H9 (cell line): ENCODE measurements at regions not wholly inside any gene's neighbourhood (a gene's known extent, or its start where the extent isn't known, plus 50 kb on each side); places are given as distances from the start of the nearest gene placed in this dataset.

Experiments
- DNase-seq: peaks from one replicate; pipeline ENCODE4 v3.0.0-alpha.2; 2017
- H2AFZ ChIP-seq: one replicate; pipeline ENCODE4 v1.6.1; 2013; ENCODE audit warnings: mild to moderate bottlenecking, low read length, control low read depth, moderate library complexity
- H2AK5ac ChIP-seq: 2 replicates; pipeline ENCODE4 v1.6.1; 2013; ENCODE audit warnings: low read length, control low read depth, mixed read lengths; ENCODE audit not compliant: insufficient read length
- H2BK120ac ChIP-seq: one replicate; pipeline ENCODE4 v1.6.1; 2013; ENCODE audit warnings: low read depth, mild to moderate bottlenecking, low read length, control low read depth, inconsistent platforms; ENCODE audit not compliant: poor library complexity, severe bottlenecking
- H2BK12ac ChIP-seq: 2 replicates; pipeline ENCODE4 v1.6.1; 2013; ENCODE audit warnings: low read length, control low read depth, mixed read lengths, low read depth; ENCODE audit not compliant: insufficient read length
- H2BK15ac ChIP-seq: 2 replicates; pipeline ENCODE4 v1.6.1; 2013; ENCODE audit warnings: low read depth, low read length, control low read depth
- H2BK20ac ChIP-seq: one replicate; pipeline ENCODE4 v1.6.1; 2013; ENCODE audit warnings: low read depth, mild to moderate bottlenecking, low read length, control low read depth, inconsistent platforms; ENCODE audit not compliant: poor library complexity, severe bottlenecking
- H2BK5ac ChIP-seq: 2 replicates; pipeline ENCODE4 v1.6.1; 2013; ENCODE audit warnings: low read length, control low read depth, mixed read lengths; ENCODE audit not compliant: insufficient read length
- H3K14ac ChIP-seq: 2 replicates; pipeline ENCODE4 v1.6.1; 2013; ENCODE audit warnings: low read length, control low read depth; ENCODE audit not compliant: insufficient read depth
- H3K18ac ChIP-seq: 2 replicates; pipeline ENCODE4 v1.6.1; 2013; ENCODE audit warnings: low read depth, mild to moderate bottlenecking, mixed read lengths, low read length, control low read depth; ENCODE audit not compliant: insufficient read length
- H3K23ac ChIP-seq: 2 replicates; pipeline ENCODE4 v1.6.1; 2013; ENCODE audit warnings: low read length, control low read depth, mixed read lengths, low read depth; ENCODE audit not compliant: insufficient read length
- H3K23me2 ChIP-seq: 2 replicates; pipeline ENCODE4 v1.6.1; 2013; ENCODE audit warnings: low read depth, mild to moderate bottlenecking, mixed read lengths, low read length, control low read depth; ENCODE audit not compliant: insufficient read length, poor library complexity, severe bottlenecking
- H3K27ac ChIP-seq: 2 replicates; pipeline ENCODE4 v1.5.1; 2013; ENCODE audit warnings: low read length, control low read depth, mixed read lengths, low read depth; ENCODE audit not compliant: insufficient read length
- H3K27me3 ChIP-seq: 2 replicates; pipeline ENCODE4 v1.6.1; 2013; ENCODE audit warnings: low read length, control low read depth, inconsistent platforms; ENCODE audit not compliant: insufficient read depth
- H3K4ac ChIP-seq: 2 replicates; pipeline ENCODE4 v1.6.1; 2013; ENCODE audit warnings: low read depth, mild to moderate bottlenecking, control low read depth, inconsistent platforms, low read length, moderate library complexity
- H3K4me1 ChIP-seq: 2 replicates; pipeline ENCODE4 v1.6.1; 2013; ENCODE audit warnings: low read length, control low read depth, inconsistent platforms; ENCODE audit not compliant: insufficient read depth
- H3K4me2 ChIP-seq: 2 replicates; pipeline ENCODE4 v1.6.1; 2013; ENCODE audit warnings: low read length, control low read depth, mixed read lengths; ENCODE audit not compliant: insufficient read length, insufficient read depth
- H3K56ac ChIP-seq: 2 replicates; pipeline ENCODE4 v1.6.1; 2013; ENCODE audit warnings: low read depth, mild to moderate bottlenecking, mixed read lengths, low read length, control low read depth; ENCODE audit not compliant: insufficient read length
- H3K79me1 ChIP-seq: 2 replicates; pipeline ENCODE4 v1.6.1; 2013; ENCODE audit warnings: low read depth, mild to moderate bottlenecking, moderate library complexity, low read length, control low read depth, inconsistent platforms; ENCODE audit not compliant: insufficient read depth, poor library complexity, severe bottlenecking
- H3K79me2 ChIP-seq: 2 replicates; pipeline ENCODE4 v1.6.1; 2013; ENCODE audit warnings: low read length, control low read depth, inconsistent platforms; ENCODE audit not compliant: insufficient read depth
- H3K9ac ChIP-seq: 2 replicates; pipeline ENCODE4 v1.6.1; 2013; ENCODE audit warnings: low read length, control low read depth, mixed read lengths; ENCODE audit not compliant: insufficient read length; ENCODE audit errors: extremely low read depth
- H3K9me3 ChIP-seq: one replicate; pipeline ENCODE4 v1.6.1; 2013; ENCODE audit warnings: low read depth, low read length, inconsistent platforms; ENCODE audit not compliant: control insufficient read depth
- H3T11ph ChIP-seq: one replicate; pipeline ENCODE4 v1.6.1; 2013; ENCODE audit warnings: mild to moderate bottlenecking, low read length, control low read depth, inconsistent platforms
- H4K20me1 ChIP-seq: one replicate; pipeline ENCODE4 v1.6.1; 2013; ENCODE audit not compliant: control insufficient read depth, insufficient read length, insufficient read depth
- H4K5ac ChIP-seq: 2 replicates; pipeline ENCODE4 v1.6.1; 2013; ENCODE audit warnings: low read depth, mild to moderate bottlenecking, mixed read lengths, low read length, control low read depth; ENCODE audit not compliant: insufficient read length
- H4K8ac ChIP-seq: replicated peaks from 2 replicates; pipeline ENCODE4 v1.6.1; 2013; ENCODE audit warnings: low read length, control low read depth, mixed read lengths, low read depth; ENCODE audit not compliant: insufficient read length
- H4K91ac ChIP-seq: 2 replicates; pipeline ENCODE4 v1.6.1; 2013; ENCODE audit warnings: low read depth, mild to moderate bottlenecking, moderate library complexity, mixed read lengths, low read length, control low read depth; ENCODE audit not compliant: insufficient read length
- H3K27ac Mint-ChIP-seq, 3 experiments: 2 replicates in 2 of 3; 3 replicates in 1 of 3; pipeline ENCODE4 v1.8.0; 2020 to 2021; ENCODE audit warnings: mixed read lengths in 3 of 3, mild to moderate bottlenecking in 1 of 3, moderate library complexity in 1 of 3
- H3K27me3 Mint-ChIP-seq: 2 replicates; pipeline ENCODE4 v1.8.0; 2021; ENCODE audit warnings: low read depth, mild to moderate bottlenecking, moderate library complexity, mixed read lengths
- H3K36me3 Mint-ChIP-seq, 3 experiments: 2 replicates in 2 of 3; 3 replicates in 1 of 3; pipeline ENCODE4 v1.8.0; 2020 to 2021; ENCODE audit warnings: low read depth in 3 of 3, mixed read lengths in 3 of 3; ENCODE audit not compliant: insufficient read depth in 1 of 3
- H3K4me1 Mint-ChIP-seq, 2 experiments: 2 replicates each; pipeline ENCODE4 v1.8.0; 2020; ENCODE audit warnings: mixed read lengths in 2 of 2
- H3K4me3 Mint-ChIP-seq, 2 experiments: 2 replicates in 1 of 2; 3 replicates in 1 of 2; pipeline ENCODE4 v1.8.0; 2020 to 2021; ENCODE audit warnings: mild to moderate bottlenecking in 2 of 2, mixed read lengths in 2 of 2, moderate library complexity in 1 of 2
- H3K9me3 Mint-ChIP-seq, 2 experiments: 2 replicates in 1 of 2; 3 replicates in 1 of 2; pipeline ENCODE4 v1.8.0; 2020; ENCODE audit warnings: mild to moderate bottlenecking in 2 of 2, mixed read lengths in 2 of 2, moderate library complexity in 1 of 2
- WGBS: extraction: QIAGEN DNeasy Blood & Tissue Kit; methylation state at CpG from one replicate; pipeline ENCODE4 v1.1.7; 2013; ENCODE audit warnings: missing lambda C conversion rate, low lambda C conversion rate, mixed read lengths; ENCODE audit not compliant: insufficient read length; ENCODE audit errors: extremely low coverage; 5-methylcytosine and 5-hydroxymethylcytosine counted together
- TF ChIP-seq, protein P1 (sequence below): fragments of 200-600 bp; sonication (generic); conservative IDR thresholded peaks from 3 replicates; pipeline ENCODE4 v1.8.0; 2021; ENCODE audit warnings: antibody characterized with exemption, mild to moderate bottlenecking

DNA sequence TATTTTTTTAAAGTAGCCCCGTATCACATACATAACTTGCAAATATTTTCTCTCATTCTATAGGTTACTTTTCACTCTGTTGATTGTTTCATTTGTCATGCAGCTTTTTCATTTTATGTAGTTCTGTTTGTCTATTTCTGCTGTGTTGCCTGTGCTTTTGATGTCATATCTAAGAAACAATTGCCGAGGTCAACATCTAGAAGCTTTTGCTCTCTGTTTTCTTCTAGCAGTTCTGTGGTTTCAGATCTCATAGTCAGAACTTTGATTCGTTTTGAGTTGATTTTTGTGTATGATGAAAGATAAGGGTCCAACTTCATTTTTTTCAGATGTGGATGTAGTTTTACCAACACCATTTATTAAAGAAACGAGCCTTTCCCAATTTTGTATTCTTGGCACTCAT lies 79.5 kb downstream of the CD200 start:
- Histone ChIP-seq H2BK15ac (no peak overlapping the region), H3K4ac (no peak overlapping the region), H3K23ac (no peak overlapping the region), H3K27ac (no peak overlapping the region), H3K4me1 (peaks cover 3% of the 10 kb centered on the region; the same call in 1 of the 2 replicates), H3K9me3 (no peaks in the 10 kb centered on the region), H3K14ac (no peak overlapping the region), H4K91ac (no peak overlapping the region), H2BK12ac (no peak overlapping the region), H4K8ac (no peak overlapping the region), H3K56ac (no peak overlapping the region), H3K79me2 (no peaks in the 10 kb centered on the region), H2AFZ (no peak overlapping the region), H2BK120ac (no peak overlapping the region), H2BK20ac (no peak overlapping the region), H4K20me1 (no peaks in the 10 kb centered on the region), H3K79me1 (no peaks in the 10 kb centered on the region), H4K5ac (no peak overlapping the region), H3K18ac (no peak overlapping the region), H3K23me2 (no peaks in the 10 kb centered on the region), H2AK5ac (no peak overlapping the region), H3K9ac (no peak overlapping the region), H3K4me2 (no peak overlapping the region), H3K27me3 (no peaks in the 10 kb centered on the region), H2BK5ac (no peak overlapping the region), H3T11ph (no peak overlapping the region)
- WGBS: no CpG with 5 or more reads among the region's 4 CpGs
- Mint-ChIP-seq H3K27me3 (peaks cover 1% of the 10 kb centered on the region), H3K9me3 (peaks cover 0 to 14% of the 10 kb centered on the region in 2 experiments; a peak in 2 of 5 replicates), H3K4me3 (no peak overlapping the region), H3K36me3 (peaks cover 5 to 29% (median 28%) of the 10 kb centered on the region in 3 experiments; a peak in 6 of 7 replicates), H3K27ac (no peak overlapping the region), H3K4me1 (peaks cover 9 to 37% of the 10 kb centered on the region in 2 experiments)
- TF ChIP-seq, protein P1, sequence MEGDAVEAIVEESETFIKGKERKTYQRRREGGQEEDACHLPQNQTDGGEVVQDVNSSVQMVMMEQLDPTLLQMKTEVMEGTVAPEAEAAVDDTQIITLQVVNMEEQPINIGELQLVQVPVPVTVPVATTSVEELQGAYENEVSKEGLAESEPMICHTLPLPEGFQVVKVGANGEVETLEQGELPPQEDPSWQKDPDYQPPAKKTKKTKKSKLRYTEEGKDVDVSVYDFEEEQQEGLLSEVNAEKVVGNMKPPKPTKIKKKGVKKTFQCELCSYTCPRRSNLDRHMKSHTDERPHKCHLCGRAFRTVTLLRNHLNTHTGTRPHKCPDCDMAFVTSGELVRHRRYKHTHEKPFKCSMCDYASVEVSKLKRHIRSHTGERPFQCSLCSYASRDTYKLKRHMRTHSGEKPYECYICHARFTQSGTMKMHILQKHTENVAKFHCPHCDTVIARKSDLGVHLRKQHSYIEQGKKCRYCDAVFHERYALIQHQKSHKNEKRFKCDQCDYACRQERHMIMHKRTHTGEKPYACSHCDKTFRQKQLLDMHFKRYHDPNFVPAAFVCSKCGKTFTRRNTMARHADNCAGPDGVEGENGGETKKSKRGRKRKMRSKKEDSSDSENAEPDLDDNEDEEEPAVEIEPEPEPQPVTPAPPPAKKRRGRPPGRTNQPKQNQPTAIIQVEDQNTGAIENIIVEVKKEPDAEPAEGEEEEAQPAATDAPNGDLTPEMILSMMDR: no peak
- no peak for DNase-seq
